ENCODE measurements at regions not wholly inside any gene's neighbourhood (a gene's known extent, or its start where the extent isn't known, plus 50 kb on each side); places are given as distances from the start of the nearest gene placed in this dataset.

DNA sequence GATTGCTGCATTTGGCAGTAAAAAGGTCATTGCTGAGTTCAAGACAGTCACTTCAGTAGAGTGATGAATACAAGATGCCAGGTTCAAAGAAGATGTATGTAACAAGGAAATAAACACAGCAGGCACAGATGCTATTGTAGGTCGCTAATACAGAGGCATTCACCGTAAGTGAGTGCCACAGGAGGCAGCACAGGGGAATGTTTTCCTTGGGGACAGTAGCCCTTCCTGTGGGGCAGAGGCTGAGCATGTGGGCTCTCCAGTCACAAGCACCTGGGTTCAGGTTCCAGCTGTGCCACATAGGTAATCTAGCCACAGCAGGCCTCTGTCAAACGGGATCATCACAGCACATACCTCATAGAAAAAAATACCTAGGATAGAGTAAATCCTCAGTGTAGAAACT is 86.3 kb downstream of the RSL24D1 start:
- TF ChIP-seq GATA2 (IDR thresholded peaks at IDR 0.05; ENCODE audit: low read depth, low read length), result no peak
- TF ChIP-seq GATA3 (IDR thresholded peaks at IDR 0.05; ENCODE audit: low read depth, low read length), result no peak

All from SH-SY5Y (cell line).